ENCODE measurements at regions not wholly inside any gene's neighbourhood (a gene's known extent, or its start where the extent isn't known, plus 50 kb on each side); places are given as distances from the start of the nearest gene placed in this dataset.

DNA sequence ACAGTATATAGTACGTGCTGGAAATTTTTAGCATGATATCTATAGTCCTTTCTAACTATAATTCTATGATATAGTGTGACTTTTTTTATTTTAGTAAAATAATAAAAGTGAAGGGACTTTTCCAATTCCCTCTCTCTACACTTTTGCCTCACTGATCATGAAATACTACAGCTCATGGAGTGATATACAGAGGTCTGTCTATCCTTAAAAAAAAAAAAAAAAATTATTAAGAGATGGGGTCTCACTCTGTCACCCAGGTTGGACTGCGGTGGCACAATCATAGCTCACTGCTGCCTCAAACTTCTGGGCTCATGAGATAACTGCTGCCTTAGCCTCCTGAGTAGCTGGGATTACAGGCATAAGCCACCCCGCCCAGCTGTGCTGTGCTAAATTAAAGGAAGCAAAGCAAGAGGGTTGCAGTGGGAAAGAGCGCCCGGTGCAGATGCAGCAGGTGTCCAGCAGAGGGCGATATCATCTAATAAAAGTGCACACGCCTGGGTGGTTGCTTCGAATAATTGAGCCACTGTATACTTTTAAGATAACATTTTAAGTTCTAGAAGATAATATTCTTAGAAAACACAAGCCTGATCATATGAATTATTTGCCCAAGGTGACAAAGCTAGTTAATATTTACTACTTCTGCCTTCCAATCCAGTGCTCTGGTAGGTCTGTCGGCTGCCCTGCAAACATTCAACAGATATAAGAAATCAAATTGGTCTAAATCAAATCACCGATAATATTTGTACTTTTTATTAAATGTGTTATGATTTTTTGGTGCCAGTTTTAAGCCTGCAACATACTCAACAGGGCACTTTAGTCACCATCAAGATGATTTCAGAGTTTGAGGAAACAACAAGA, 94.9 kb upstream of the NT5E start (continued):
- TF ChIP-seq BRF1 (IDR thresholded peaks at IDR 0.05; ENCODE audit: borderline replicate concordance, extremely low read depth, insufficient read length) (no peak), ZKSCAN1 (IDR thresholded peaks at IDR 0.05; ENCODE audit: low read depth, low read length) (no peak), CTCF (IDR thresholded peaks at IDR 0.05 in 2 of 3, conservative IDR thresholded peaks at IDR 0.05 in 1 of 3; ENCODE audit: insufficient read depth in 2 of 3, low read depth in 1 of 3, low read length in 3 of 3) (peak; percentile 79 to 92 (median 89))

- no peak for FAIRE-seq
- ChIA-PET CTCF (ENCODE audit: low intra/inter-chr PET ratio) (no interaction called here), POLR2A (no interaction called here)
- no peak overlapping the region for H3K9ac ChIP-seq (ENCODE audit: insufficient read depth in 1 of 2, low read depth in 2 of 2, low read length in 2 of 2)
- no peaks in the 10 kb centered on the region for H3K27me3 ChIP-seq (ENCODE audit: control insufficient read depth in 2 of 2, insufficient read depth in 2 of 2, low read length in 2 of 2)
- no peak overlapping the region for H3K4me3 ChIP-seq
- no peaks in the 10 kb centered on the region for H4K20me1 ChIP-seq (replicated peaks; ENCODE audit: control insufficient read depth, insufficient read depth, low read length)
- H3K4me1 ChIP-seq (replicated peaks in 1 of 2; ENCODE audit: control insufficient read depth in 2 of 2, insufficient read depth in 2 of 2, low read length in 2 of 2): no peaks in the 10 kb centered on the region
- no peak for ATAC-seq
- no peaks in the 10 kb centered on the region for H3K9me3 ChIP-seq (replicated peaks; ENCODE audit: control insufficient read depth, insufficient read depth, low read depth, low read length)
- WGBS (ENCODE audit: insufficient coverage, low coverage, missing lambda C conversion rate): 0% methylated on average over 3 of the region's 3 CpGs
- in situ Hi-C loops (cut with MboI) (loop anchor here (10.0 kb wide), 1 partner anchor 132 kb away; no protein-coding TSS in a partner anchor), intact Hi-C loops (cut with micrococcal nuclease) (no loop called here)
- no peak overlapping the region for H3K4me2 ChIP-seq (ENCODE audit: insufficient read depth, low read length)
- DNase-seq (ENCODE audit: extremely low read depth in 1 of 4, low spot score in 3 of 4): no peak
- TF ChIP-seq SIRT6 (IDR thresholded peaks at IDR 0.05; ENCODE audit: low read depth, low read length) (no peak), ATF1 (CRISPR knock-in tag; IDR thresholded peaks at IDR 0.05) (no peak), ATF1 (tag; IDR thresholded peaks at IDR 0.05) (no peak), ZNF668 (CRISPR knock-in tag; IDR thresholded peaks at IDR 0.05) (no peak), LCOR (CRISPR knock-in tag; IDR thresholded peaks at IDR 0.05) (no peak), SP1 (CRISPR knock-in tag; IDR thresholded peaks at IDR 0.05) (no peak), HSF4 (CRISPR knock-in tag; IDR thresholded peaks at IDR 0.05; ENCODE audit: borderline replicate concordance) (no peak), GTF2B (IDR thresholded peaks at IDR 0.05; ENCODE audit: extremely low read depth, insufficient read length) (no peak)
- TF ChIP-seq, protein P1, sequence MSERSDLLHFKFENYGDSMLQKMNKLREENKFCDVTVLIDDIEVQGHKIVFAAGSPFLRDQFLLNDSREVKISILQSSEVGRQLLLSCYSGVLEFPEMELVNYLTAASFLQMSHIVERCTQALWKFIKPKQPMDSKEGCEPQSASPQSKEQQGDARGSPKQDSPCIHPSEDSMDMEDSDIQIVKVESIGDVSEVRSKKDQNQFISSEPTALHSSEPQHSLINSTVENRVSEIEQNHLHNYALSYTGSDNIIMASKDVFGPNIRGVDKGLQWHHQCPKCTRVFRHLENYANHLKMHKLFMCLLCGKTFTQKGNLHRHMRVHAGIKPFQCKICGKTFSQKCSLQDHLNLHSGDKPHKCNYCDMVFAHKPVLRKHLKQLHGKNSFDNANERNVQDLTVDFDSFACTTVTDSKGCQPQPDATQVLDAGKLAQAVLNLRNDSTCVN (CRISPR knock-in tag; IDR thresholded peaks at IDR 0.05): no peak
- TF ChIP-seq, protein P2, sequence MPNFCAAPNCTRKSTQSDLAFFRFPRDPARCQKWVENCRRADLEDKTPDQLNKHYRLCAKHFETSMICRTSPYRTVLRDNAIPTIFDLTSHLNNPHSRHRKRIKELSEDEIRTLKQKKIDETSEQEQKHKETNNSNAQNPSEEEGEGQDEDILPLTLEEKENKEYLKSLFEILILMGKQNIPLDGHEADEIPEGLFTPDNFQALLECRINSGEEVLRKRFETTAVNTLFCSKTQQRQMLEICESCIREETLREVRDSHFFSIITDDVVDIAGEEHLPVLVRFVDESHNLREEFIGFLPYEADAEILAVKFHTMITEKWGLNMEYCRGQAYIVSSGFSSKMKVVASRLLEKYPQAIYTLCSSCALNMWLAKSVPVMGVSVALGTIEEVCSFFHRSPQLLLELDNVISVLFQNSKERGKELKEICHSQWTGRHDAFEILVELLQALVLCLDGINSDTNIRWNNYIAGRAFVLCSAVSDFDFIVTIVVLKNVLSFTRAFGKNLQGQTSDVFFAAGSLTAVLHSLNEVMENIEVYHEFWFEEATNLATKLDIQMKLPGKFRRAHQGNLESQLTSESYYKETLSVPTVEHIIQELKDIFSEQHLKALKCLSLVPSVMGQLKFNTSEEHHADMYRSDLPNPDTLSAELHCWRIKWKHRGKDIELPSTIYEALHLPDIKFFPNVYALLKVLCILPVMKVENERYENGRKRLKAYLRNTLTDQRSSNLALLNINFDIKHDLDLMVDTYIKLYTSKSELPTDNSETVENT (CRISPR knock-in tag; IDR thresholded peaks at IDR 0.05): no peak
- no peaks in the 10 kb centered on the region for H3K9me1 ChIP-seq (ENCODE audit: control insufficient read depth, insufficient read depth, low read length)
- BruUV-seq (replicated peaks): no TSS peak
- H3K36me3 ChIP-seq (ENCODE audit: control insufficient read depth, insufficient read depth, low read length): no peaks in the 10 kb centered on the region
- no peak overlapping the region for H3K27ac ChIP-seq (ENCODE audit: extremely low read depth, low read depth, low read length)
- H2AFZ ChIP-seq (ENCODE audit: low read depth, low read length): no peak overlapping the region
- H3K79me2 ChIP-seq (ENCODE audit: control insufficient read depth, insufficient read depth, low read length): no peaks in the 10 kb centered on the region
Measured at GRCh38 chr6:85353012-85353411, 96.9 kb upstream of the NT5E start.

Measured in K562 (cell line).